Fibroblast of lung (primary cell): ENCODE measurements at regions not wholly inside any gene's neighbourhood (a gene's known extent, or its start where the extent isn't known, plus 50 kb on each side); places are given as distances from the start of the nearest gene placed in this dataset.

Source experiments
- DNase-seq, 2 donors: peaks; one replicate each; pipeline versions ENCODE4 v3.0.0 to v3.0.0-alpha.2; 2010; ENCODE audit warnings: low read depth in 2 of 2
- H2AFZ ChIP-seq: 2 replicates; pipeline ENCODE4 v1.5.1; 2012; ENCODE audit warnings: low read length, control low read depth, inconsistent platforms
- H3K27ac ChIP-seq: 2 replicates; pipeline ENCODE4 v1.5.1; 2011; ENCODE audit warnings: low read length, control low read depth; ENCODE audit not compliant: insufficient read depth
- H3K27me3 ChIP-seq: 2 replicates; pipeline ENCODE4 v1.5.1; 2011; ENCODE audit warnings: mild to moderate bottlenecking, low read length; ENCODE audit not compliant: control insufficient read depth, insufficient read depth
- H3K36me3 ChIP-seq: 2 replicates; pipeline ENCODE4 v1.5.1; 2011; ENCODE audit warnings: low read length; ENCODE audit not compliant: control insufficient read depth, insufficient read depth
- H3K4me1 ChIP-seq: 2 replicates; pipeline ENCODE4 v1.5.1; 2011; ENCODE audit warnings: low read length; ENCODE audit not compliant: control insufficient read depth, insufficient read depth; ENCODE audit errors: extremely low read depth
- H3K4me2 ChIP-seq: 2 replicates; pipeline ENCODE4 v1.5.1; 2011; ENCODE audit warnings: low read length, control low read depth; ENCODE audit not compliant: insufficient read depth; ENCODE audit errors: extremely low read depth
- H3K4me3 ChIP-seq, 4 experiments: fragments of 200-600 bp in 1 of 4; sonication (generic) in 1 of 4; replicated peaks in 1 of 4; 2 replicates each; pipeline ENCODE4 v1.5.1; 2011 to 2016; ENCODE audit warnings: low read length in 4 of 4, low read depth in 3 of 4, mild to moderate bottlenecking in 3 of 4, control low read depth in 2 of 4, inconsistent platforms in 1 of 4, mixed read lengths in 1 of 4; ENCODE audit not compliant: insufficient read depth in 1 of 4; ENCODE audit errors: control extremely low read depth in 1 of 4
- H3K79me2 ChIP-seq: 2 replicates; pipeline ENCODE4 v1.5.1; 2012; ENCODE audit warnings: mild to moderate bottlenecking, low read length, inconsistent platforms; ENCODE audit not compliant: control insufficient read depth, insufficient read depth
- H3K9ac ChIP-seq: 2 replicates; pipeline ENCODE4 v1.5.1; 2011; ENCODE audit warnings: mild to moderate bottlenecking, low read length, control low read depth; ENCODE audit not compliant: insufficient read depth
- H3K9me3 ChIP-seq: 2 replicates; pipeline ENCODE4 v1.5.1; 2012; ENCODE audit warnings: low read depth, low read length; ENCODE audit not compliant: control insufficient read depth, insufficient read depth
- H4K20me1 ChIP-seq: 2 replicates; pipeline ENCODE4 v1.5.1; 2011; ENCODE audit warnings: low read length; ENCODE audit not compliant: control insufficient read depth, insufficient read depth; ENCODE audit errors: extremely low read depth
- CTCF ChIP-seq, 2 donors: IDR thresholded peaks in 1 of 2; conservative IDR thresholded peaks in 1 of 2; 1 replicate in 1 of 2; 2 replicates in 1 of 2; pipeline ENCODE4 v1.5.1; 2011 to 2012; ENCODE audit warnings: low read length in 2 of 2, control low read depth in 1 of 2, inconsistent platforms in 1 of 2, low read depth in 1 of 2, mild to moderate bottlenecking in 1 of 2
- EZH2 ChIP-seq: IDR thresholded peaks from 2 replicates; pipeline ENCODE4 v1.5.1; 2012; ENCODE audit warnings: low read length, control low read depth, mild to moderate bottlenecking; ENCODE audit errors: missing control alignments

- Histone ChIP-seq H3K27ac (no peak overlapping the region), H3K9me3 (no peaks in the 10 kb centered on the region), H3K9ac (no peak overlapping the region), H3K27me3 (no peaks in the 10 kb centered on the region), H3K36me3 (no peaks in the 10 kb centered on the region), H3K4me2 (no peak overlapping the region), H3K79me2 (no peaks in the 10 kb centered on the region), H4K20me1 (no peaks in the 10 kb centered on the region), H2AFZ (no peak overlapping the region), H3K4me1 (peaks cover 8% of the 10 kb centered on the region), H3K4me3 (no peak overlapping the region)
- no peak for TF ChIP-seq CTCF (conservative IDR thresholded peaks at IDR 0.05 in 1 of 2, IDR thresholded peaks at IDR 0.05 in 1 of 2; ENCODE audit: low read depth in 1 of 2, low read length in 2 of 2)
- TF ChIP-seq EZH2 = no peak
- no peak for DNase-seq
Observed at GRCh38 chr1:222973561-222973960, 158.7 kb downstream of the DISP1 start.

GRCh38 chr1:222974496-222974895, 159.7 kb downstream of the DISP1 start:
- DNase-seq = peak; percentile 94 to 96
- no peak overlapping the region for H3K4me2 ChIP-seq
- H3K4me1 ChIP-seq = peaks cover 8% of the 10 kb centered on the region
- TF ChIP-seq EZH2 = no peak
- TF ChIP-seq CTCF (conservative IDR thresholded peaks at IDR 0.05 in 1 of 2, IDR thresholded peaks at IDR 0.05 in 1 of 2; ENCODE audit: low read depth in 1 of 2, low read length in 2 of 2) = no peak
- no peaks in the 10 kb centered on the region for H3K9me3 ChIP-seq
- H3K79me2 ChIP-seq = no peaks in the 10 kb centered on the region
- H2AFZ ChIP-seq = no peak overlapping the region
- no peak overlapping the region for H3K4me3 ChIP-seq
- no peak overlapping the region for H3K27ac ChIP-seq
- no peak overlapping the region for H3K9ac ChIP-seq
- H4K20me1 ChIP-seq = no peaks in the 10 kb centered on the region
- no peaks in the 10 kb centered on the region for H3K36me3 ChIP-seq
- H3K27me3 ChIP-seq = no peaks in the 10 kb centered on the region

- peak; percentile 60 to 66 for DNase-seq
- Histone ChIP-seq H3K9ac (no peak overlapping the region), H3K27ac (no peak overlapping the region), H3K27me3 (no peaks in the 10 kb centered on the region), H3K36me3 (no peaks in the 10 kb centered on the region), H3K4me3 (no peak overlapping the region), H3K9me3 (no peaks in the 10 kb centered on the region), H4K20me1 (no peaks in the 10 kb centered on the region), H3K79me2 (no peaks in the 10 kb centered on the region), H3K4me2 (no peak overlapping the region), H3K4me1 (peaks cover 8% of the 10 kb centered on the region), H2AFZ (no peak overlapping the region)
- TF ChIP-seq EZH2 = no peak
- no peak for TF ChIP-seq CTCF (conservative IDR thresholded peaks at IDR 0.05 in 1 of 2, IDR thresholded peaks at IDR 0.05 in 1 of 2; ENCODE audit: low read depth in 1 of 2, low read length in 2 of 2)
Observed at GRCh38 chr1:222975472-222976122, 160.8 kb downstream of the DISP1 start.
